Right cardiac atrium (tissue), 5 donors: ENCODE measurements at regions not wholly inside any gene's neighbourhood (a gene's known extent, or its start where the extent isn't known, plus 50 kb on each side); places are given as distances from the start of the nearest gene placed in this dataset.

Source experiments
- ATAC-seq, 2 donors: fragments of 200-7000 bp; cut with Tn5 transposase; one replicate each; pipeline versions ENCODE4 v1.8.0 to v1.9.1; 2020; ENCODE audit warnings: moderate library complexity in 2 of 2, mild to moderate bottlenecking in 1 of 2
- DNase-seq, 3 donors: peaks; one replicate each; pipeline ENCODE4 v3.0.0-alpha.2; 2020
- H3K27ac ChIP-seq: one replicate; pipeline ENCODE4 v1.5.1; 2013; ENCODE audit warnings: mild to moderate bottlenecking, low read length, control low read depth, moderate library complexity
- H3K27me3 ChIP-seq: one replicate; pipeline ENCODE4 v1.6.1; 2013; ENCODE audit not compliant: control insufficient read depth, insufficient read depth
- H3K4me1 ChIP-seq: one replicate; pipeline ENCODE4 v1.6.1; 2013; ENCODE audit warnings: low read length; ENCODE audit not compliant: control insufficient read depth, insufficient read depth
- H3K4me3 ChIP-seq: one replicate; pipeline ENCODE4 v1.5.1; 2013; ENCODE audit warnings: low read length, control low read depth
- H3K9me3 ChIP-seq: one replicate; pipeline ENCODE4 v1.6.1; 2013; ENCODE audit warnings: low read length; ENCODE audit not compliant: control insufficient read depth
- WGBS: extraction: QIAGEN DNeasy Blood & Tissue Kit; methylation state at CpG from one replicate; pipeline ENCODE4 v1.1.7; 2013; 5-methylcytosine and 5-hydroxymethylcytosine counted together
- intact Hi-C, 4 donors: fragments of 100-400 bp; cut with DNase I; formaldehyde crosslinking; loops; one replicate each; pipeline versions ENCODE4 v1.11.0 to v1.14.0; 2022 to 2023
- donor health status: healthy with polysubstance abuse.
- donor health status: DM: no; HTN: yes; CAD: no.
- donor health status: DM: no; HTN: no; CAD: no.
- donor health status: DM: no; HTN: yes; CAD: no; lungs with severe emphysema.
- donor health status: DM: yes; HTN: yes; CAD: no.

GRCh38 chr1:165014753-165015152 lies 341.8 kb downstream of the LMX1A start:
- no peaks in the 10 kb centered on the region for H3K9me3 ChIP-seq
- no peaks in the 10 kb centered on the region for H3K4me1 ChIP-seq
- no peak overlapping the region for H3K4me3 ChIP-seq
- DNase-seq (no peak), ATAC-seq (no peak)
- no peak overlapping the region for H3K27ac ChIP-seq
- 81% methylated on average over 4 of the region's 4 CpGs for WGBS
- intact Hi-C loops = no loop called here
- H3K27me3 ChIP-seq = no peaks in the 10 kb centered on the region

GRCh38 chr1:165011991-165012531 lies 344.5 kb downstream of the LMX1A start:
- no peak overlapping the region for H3K27ac ChIP-seq
- H3K4me1 ChIP-seq = no peaks in the 10 kb centered on the region
- 19% methylated on average over 1 of the region's 1 CpG for WGBS
- ATAC-seq = peak in 1 of 2 donors; percentile 63
- DNase-seq = no peak
- intact Hi-C loops = no loop called here
- H3K4me3 ChIP-seq = no peak overlapping the region
- H3K9me3 ChIP-seq = no peaks in the 10 kb centered on the region
- no peaks in the 10 kb centered on the region for H3K27me3 ChIP-seq

GRCh38 chr1:165011186-165011585 lies 345.3 kb downstream of the LMX1A start:
- no peak for ATAC-seq
- H3K9me3 ChIP-seq = no peaks in the 10 kb centered on the region
- no peaks in the 10 kb centered on the region for H3K4me1 ChIP-seq
- H3K27me3 ChIP-seq = no peaks in the 10 kb centered on the region
- 50% methylated on average over 1 of the region's 1 CpG for WGBS
- intact Hi-C loops = no loop called here
- no peak for DNase-seq
- H3K4me3 ChIP-seq = no peak overlapping the region
- no peak overlapping the region for H3K27ac ChIP-seq

GRCh38 chr1:165010418-165011070 lies 346.0 kb downstream of the LMX1A start:
- DNase-seq (peak in 2 of 3 donors; percentile 51 to 53), ATAC-seq (peak in 1 of 2 donors; percentile 81)
- H3K27ac ChIP-seq = no peak overlapping the region
- intact Hi-C loops = no loop called here
- no peak overlapping the region for H3K4me3 ChIP-seq
- H3K9me3 ChIP-seq = no peaks in the 10 kb centered on the region
- H3K4me1 ChIP-seq = no peaks in the 10 kb centered on the region
- 50% methylated on average over 3 of the region's 3 CpGs for WGBS
- no peaks in the 10 kb centered on the region for H3K27me3 ChIP-seq

GRCh38 chr1:165006831-165007230 lies 349.7 kb downstream of the LMX1A start:
- Histone ChIP-seq H3K9me3 (no peaks in the 10 kb centered on the region), H3K27me3 (no peaks in the 10 kb centered on the region), H3K4me3 (no peak overlapping the region), H3K4me1 (no peaks in the 10 kb centered on the region), H3K27ac (no peak overlapping the region)
- intact Hi-C loops = no loop called here
- no peak for ATAC-seq
- 77% methylated on average over 7 of the region's 7 CpGs for WGBS
- no peak for DNase-seq

- H3K4me3 ChIP-seq = no peak overlapping the region
- H3K27ac ChIP-seq = no peak overlapping the region
- intact Hi-C loops = loop anchor here in 1 of 4 donors (10.0 kb wide), 1 partner anchor 56 kb away; no protein-coding TSS in a partner anchor
- no peaks in the 10 kb centered on the region for H3K4me1 ChIP-seq
- H3K9me3 ChIP-seq = no peaks in the 10 kb centered on the region
- 46% methylated on average over 5 of the region's 5 CpGs for WGBS
- no peak for ATAC-seq
- no peak for DNase-seq
- H3K27me3 ChIP-seq = no peaks in the 10 kb centered on the region
These were observed 357.4 kb downstream of the LMX1A start for GRCh38 chr1:164999146-164999545.

- ATAC-seq = no peak
- H3K27ac ChIP-seq = no peak overlapping the region
- no peak overlapping the region for H3K4me3 ChIP-seq
- intact Hi-C loops = loop anchor here in 1 of 4 donors (10.0 kb wide), 1 partner anchor 63 kb away; no protein-coding TSS in a partner anchor
- 97% methylated on average over 6 of the region's 6 CpGs for WGBS
- no peaks in the 10 kb centered on the region for H3K9me3 ChIP-seq
- DNase-seq = no peak
- no peaks in the 10 kb centered on the region for H3K4me1 ChIP-seq
- no peaks in the 10 kb centered on the region for H3K27me3 ChIP-seq
These were observed 364.7 kb downstream of the LMX1A start for GRCh38 chr1:164991763-164992314.

- ATAC-seq (no peak), DNase-seq (no peak)
- H3K27ac ChIP-seq = no peak overlapping the region
- WGBS = 59% methylated on average over 3 of the region's 3 CpGs
- H3K27me3 ChIP-seq = no peaks in the 10 kb centered on the region
- no peaks in the 10 kb centered on the region for H3K9me3 ChIP-seq
- H3K4me3 ChIP-seq = no peak overlapping the region
- no peaks in the 10 kb centered on the region for H3K4me1 ChIP-seq
- intact Hi-C loops = no loop called here
These were observed 373.4 kb downstream of the LMX1A start for GRCh38 chr1:164983023-164983650.

GRCh38 chr1:164982545-164982944 lies 374.0 kb downstream of the LMX1A start:
- Histone ChIP-seq H3K27ac (no peak overlapping the region), H3K4me1 (no peaks in the 10 kb centered on the region), H3K27me3 (no peaks in the 10 kb centered on the region), H3K4me3 (no peak overlapping the region), H3K9me3 (no peaks in the 10 kb centered on the region)
- DNase-seq (no peak), ATAC-seq (no peak)
- 49% methylated on average over 1 of the region's 1 CpG for WGBS
- intact Hi-C loops = no loop called here

GRCh38 chr1:164977561-164977960 lies 379.0 kb downstream of the LMX1A start:
- DNase-seq = no peak
- intact Hi-C loops = no loop called here
- WGBS = 52% methylated on average over 3 of the region's 3 CpGs

GRCh38 chr1:164971921-164972415 lies 384.5 kb downstream of the LMX1A start:
- no peak for DNase-seq
- intact Hi-C loops = no loop called here
- Histone ChIP-seq H3K27ac (no peak overlapping the region), H3K4me1 (no peaks in the 10 kb centered on the region), H3K9me3 (peaks cover 3% of the 10 kb centered on the region), H3K4me3 (no peak overlapping the region), H3K27me3 (no peaks in the 10 kb centered on the region)
- WGBS = 82% methylated on average over 6 of the region's 6 CpGs
- no peak for ATAC-seq

More at GRCh38 chr1:164977561-164977960, 379.0 kb downstream of the LMX1A start:
- no peaks in the 10 kb centered on the region for H3K27me3 ChIP-seq
- H3K4me1 ChIP-seq = no peaks in the 10 kb centered on the region
- no peak overlapping the region for H3K4me3 ChIP-seq
- no peak for ATAC-seq
- H3K9me3 ChIP-seq = peaks cover 1% of the 10 kb centered on the region
- no peak overlapping the region for H3K27ac ChIP-seq
